ENCODE measurements at regions not wholly inside any gene's neighbourhood (a gene's known extent, or its start where the extent isn't known, plus 50 kb on each side); places are given as distances from the start of the nearest gene placed in this dataset.

DNA sequence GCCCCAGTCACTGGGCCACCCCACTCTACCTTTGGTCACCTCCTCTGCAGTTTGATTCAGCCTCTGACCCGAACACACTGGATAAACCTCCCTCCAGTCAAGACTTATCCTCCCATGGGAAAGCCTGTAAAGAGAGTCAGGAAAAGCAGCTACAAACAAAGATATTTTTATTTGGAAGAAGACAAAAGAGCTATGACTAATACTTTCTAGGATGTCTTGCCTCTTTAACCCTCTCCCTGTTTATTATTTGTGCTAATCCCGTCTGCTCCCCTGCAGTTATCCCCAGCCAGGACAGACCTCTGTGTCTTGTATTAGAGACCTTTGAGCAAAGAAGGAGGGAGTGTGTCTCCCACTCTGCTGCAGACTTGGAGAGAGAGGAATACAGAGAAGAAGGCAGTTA is 178.3 kb downstream of the EFNB2 start:
- TF ChIP-seq POLR2AphosphoS5 (IDR thresholded peaks at IDR 0.05) (no peak), POLR2A (IDR thresholded peaks at IDR 0.05) (no peak)
- TF ChIP-seq, protein P1, sequence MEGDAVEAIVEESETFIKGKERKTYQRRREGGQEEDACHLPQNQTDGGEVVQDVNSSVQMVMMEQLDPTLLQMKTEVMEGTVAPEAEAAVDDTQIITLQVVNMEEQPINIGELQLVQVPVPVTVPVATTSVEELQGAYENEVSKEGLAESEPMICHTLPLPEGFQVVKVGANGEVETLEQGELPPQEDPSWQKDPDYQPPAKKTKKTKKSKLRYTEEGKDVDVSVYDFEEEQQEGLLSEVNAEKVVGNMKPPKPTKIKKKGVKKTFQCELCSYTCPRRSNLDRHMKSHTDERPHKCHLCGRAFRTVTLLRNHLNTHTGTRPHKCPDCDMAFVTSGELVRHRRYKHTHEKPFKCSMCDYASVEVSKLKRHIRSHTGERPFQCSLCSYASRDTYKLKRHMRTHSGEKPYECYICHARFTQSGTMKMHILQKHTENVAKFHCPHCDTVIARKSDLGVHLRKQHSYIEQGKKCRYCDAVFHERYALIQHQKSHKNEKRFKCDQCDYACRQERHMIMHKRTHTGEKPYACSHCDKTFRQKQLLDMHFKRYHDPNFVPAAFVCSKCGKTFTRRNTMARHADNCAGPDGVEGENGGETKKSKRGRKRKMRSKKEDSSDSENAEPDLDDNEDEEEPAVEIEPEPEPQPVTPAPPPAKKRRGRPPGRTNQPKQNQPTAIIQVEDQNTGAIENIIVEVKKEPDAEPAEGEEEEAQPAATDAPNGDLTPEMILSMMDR (IDR thresholded peaks at IDR 0.05), result no peak
